ENCODE measurements at regions not wholly inside any gene's neighbourhood (a gene's known extent, or its start where the extent isn't known, plus 50 kb on each side); places are given as distances from the start of the nearest gene placed in this dataset.
A peak's percentile ranks its signal among the peaks of the same experiment; 100 is the strongest.

DNA sequence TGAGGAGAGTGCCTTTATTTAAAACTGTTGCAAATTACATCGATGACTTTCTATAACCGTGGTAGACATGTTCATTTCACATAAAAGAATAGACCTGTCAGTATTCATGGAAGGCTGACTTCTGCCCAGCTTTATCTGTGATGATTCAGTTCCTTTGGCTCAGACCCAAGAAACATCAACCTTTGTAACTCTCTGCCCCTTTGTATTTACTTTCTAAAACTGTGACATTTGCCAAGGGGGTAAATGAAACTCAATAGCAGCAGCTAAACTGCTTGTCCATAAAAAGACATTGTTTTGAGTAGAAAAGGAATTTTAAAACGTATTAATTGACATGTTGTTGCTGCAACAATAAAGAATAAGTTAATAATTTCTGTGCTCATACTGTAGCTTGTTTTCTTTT lies 137.8 kb upstream of the ANKH start:
- no peak for DNase-seq

DNA sequence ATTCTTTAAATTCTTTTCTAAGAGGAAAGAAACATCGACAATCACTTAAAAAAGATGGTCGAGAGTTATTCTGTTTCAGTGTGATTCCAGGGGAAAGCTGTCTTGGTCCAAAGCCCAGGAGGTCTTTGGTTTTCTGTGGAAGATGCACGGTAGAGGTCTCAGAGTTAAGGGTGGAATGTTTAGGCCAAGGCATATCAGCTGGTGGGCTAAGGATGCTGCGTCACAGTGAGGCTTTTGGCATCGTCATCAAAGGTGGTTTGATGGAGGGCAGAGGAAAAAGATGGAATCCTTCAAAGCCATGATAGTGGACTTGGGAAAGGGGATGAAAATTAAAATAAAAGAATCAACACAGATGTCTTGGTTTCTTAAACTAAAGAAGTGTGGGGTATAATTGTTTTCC lies 137.3 kb upstream of the ANKH start:
- no peak for DNase-seq

DNA sequence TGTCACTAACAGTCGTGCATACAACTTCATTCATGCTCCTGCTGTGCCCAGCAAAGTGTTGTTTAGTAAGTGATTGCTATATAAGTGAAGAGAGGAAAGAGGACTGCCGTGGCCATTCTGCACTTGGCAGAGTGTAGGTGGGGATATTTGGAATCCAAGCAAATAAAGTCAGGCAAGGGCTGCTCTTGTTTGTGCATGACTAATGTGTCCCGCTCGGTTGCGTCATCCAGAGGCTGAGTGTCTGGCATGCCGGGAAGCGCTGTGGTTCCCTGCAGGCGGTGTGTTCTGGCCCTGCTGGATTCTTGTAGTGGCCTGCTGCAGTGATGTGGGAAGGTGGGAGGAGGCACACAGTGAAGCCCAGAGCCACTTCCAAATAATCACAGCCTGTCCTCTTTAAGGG lies 136.9 kb upstream of the ANKH start:
- no peak for DNase-seq

DNA sequence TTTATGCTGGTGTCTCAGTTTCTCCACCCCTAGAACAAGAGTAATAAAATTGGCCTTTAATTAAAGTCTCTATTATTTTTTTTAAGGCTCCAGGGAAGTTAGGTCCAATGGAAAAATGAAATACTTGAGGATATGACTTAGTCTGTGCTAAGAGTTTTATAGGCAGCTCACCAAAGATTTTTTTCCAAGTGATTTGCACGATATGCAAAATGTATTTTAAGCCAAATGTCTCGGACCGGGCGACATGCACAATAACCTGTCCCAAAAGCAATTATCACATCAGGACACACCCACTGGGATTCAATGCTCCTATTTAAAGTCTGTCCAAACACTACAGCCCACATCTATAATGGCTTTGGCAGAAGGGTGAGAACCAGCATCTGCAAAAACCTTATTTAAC lies 136.1 kb upstream of the ANKH start:
- DNase-seq, result no peak

DNA sequence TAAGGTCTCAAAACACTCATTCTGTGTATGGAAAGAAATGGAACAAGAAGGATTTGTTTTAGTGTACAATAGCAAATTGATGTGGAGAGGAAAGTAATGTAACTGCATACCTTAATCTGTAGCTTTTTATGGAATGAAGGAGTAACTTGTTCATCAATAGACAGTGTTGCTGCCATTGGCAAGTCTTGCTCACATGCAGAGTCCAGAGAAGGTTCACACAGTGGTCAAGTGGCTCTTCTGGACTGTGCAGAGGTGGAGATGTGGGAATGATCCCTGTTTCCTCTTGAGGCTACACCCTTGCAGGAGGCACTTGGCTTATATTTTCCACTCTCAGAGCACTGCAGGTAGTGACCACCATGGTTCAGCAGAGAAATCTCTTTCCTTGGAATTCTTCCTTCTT lies 132.9 kb upstream of the ANKH start:
- DNase-seq, result no peak

DNA sequence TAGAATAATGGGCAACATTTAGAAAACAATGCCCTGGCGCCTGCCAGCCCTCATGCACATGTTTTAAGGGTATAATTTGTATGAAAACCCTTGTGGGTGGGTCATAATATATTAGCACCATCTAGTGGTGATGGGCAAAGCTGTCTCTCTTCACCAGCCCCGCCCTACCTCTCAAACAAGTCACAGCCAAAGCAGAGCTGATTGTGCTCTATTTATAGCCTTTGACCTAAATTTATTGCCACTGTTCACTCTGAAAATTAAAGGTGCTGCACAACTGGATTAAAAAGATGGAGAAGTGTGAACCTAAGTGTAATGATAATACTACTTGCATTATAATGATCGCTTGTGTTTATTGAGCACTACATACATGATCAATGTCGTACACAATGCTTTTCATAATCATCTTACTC lies 131.9 kb upstream of the ANKH start:
- peak; percentile 63 to 74 for DNase-seq

DNA sequence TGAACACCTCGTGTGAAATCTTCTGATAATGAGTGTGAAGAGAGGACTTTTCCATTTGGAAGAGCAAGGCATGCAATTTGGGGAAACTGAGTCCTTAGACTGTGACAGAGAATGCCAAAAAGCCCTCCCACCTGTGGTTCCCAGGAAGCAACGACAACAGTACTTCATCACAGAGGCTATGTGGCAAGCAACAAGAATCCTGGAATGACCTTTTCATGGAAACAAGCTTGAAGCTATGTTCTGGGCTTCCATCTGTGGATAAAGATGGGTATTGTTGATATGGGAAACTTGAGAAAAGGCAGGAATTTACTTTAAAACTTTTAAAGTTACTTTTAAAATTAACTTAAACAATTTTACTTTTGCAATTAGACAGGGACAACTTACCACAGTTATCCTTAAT lies 131.2 kb upstream of the ANKH start:
- no peak for DNase-seq

DNA sequence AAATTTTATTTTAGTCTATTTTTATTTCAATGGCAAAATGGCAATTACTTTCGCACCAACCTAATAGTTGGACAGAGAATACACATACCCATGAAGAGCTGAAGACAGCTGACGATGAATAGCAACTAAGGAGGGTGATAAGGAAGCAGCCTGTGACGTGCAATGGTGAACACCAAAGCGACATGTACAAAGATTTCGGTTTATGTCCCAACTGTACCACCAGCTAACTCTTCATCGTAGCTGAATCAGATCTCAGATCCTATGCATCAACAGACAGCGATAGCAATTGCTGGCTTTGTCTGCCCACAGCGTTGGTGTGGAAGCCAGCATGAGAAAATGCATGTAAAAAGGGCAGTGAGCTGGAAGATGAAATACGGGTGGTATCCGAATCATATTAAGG lies 130.6 kb upstream of the ANKH start:
- DNase-seq, result no peak

DNA sequence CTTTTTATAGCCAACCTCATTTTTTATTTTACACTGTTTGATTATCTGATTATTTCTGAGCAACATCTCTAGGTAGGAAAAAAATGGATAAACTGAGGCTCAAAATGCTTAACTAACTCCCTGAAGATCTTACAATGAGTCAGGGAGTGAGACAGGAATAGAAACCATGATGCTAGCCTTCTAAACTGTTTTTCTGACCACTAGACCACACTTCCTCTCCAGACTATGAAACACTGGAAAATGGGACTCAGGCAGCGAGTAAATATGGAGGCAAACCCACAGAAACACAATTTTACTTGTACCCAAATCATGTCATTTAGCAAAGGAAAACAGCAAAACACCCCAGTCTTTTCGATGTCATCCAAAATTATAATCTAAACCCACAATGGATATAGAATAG lies 129.9 kb upstream of the ANKH start:
- no peak for DNase-seq

DNA sequence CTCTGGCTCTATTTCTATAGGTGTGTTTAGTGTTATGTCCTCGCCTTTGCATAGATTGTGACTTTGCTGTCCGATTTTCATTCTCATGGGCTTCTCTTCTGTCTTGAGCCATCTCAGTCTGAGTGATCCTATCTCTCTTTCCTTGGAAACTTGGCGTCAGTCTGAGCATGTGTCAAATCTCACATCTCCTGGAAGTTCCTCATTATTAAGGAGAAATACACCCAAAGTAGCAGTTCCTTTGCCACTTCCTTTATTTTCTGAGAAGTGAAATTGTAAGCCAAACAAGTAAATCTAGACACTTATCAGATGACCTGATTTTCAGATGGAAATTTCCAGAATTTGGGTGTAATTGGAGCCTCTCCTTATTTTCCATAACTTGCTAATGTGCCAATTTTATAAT lies 126.9 kb upstream of the ANKH start:
- no peak for DNase-seq

DNA sequence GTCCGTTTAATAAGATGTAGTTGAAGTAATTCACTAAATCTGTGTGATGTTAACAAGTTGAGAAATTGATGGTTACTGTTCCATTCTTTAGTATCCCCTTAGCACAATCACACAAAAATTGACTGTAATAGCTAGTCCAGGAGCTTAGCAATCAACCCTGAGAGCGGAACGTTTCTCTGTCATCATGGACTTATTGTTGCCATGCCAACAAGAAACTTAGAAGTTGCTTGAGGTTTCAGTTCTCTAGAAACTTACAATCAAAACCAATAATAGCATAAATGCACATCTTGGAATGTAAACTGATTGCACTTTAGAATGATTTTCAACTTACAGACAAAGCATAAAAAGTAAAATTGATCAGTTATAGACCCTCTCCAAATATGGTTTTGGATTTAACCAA lies 125.4 kb upstream of the ANKH start:
- peak; percentile 19 to 52 for DNase-seq

DNA sequence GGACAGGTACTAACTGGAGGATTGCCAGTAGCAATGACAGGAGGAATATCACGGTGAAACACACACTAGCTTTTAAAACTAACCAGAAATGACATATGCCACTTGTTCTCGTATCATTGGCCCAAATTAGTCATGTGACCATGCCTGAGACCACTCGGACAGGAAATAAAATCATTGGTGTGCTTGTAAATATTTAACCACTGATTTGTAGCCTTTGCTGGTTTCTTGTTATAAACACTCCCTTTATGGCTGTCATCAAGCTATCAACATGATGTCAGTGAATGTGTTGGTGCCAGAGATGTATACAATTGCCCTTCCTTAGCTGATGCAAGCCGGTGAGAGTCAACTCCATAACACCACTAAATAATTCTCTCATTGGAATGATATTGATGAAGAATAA lies 123.7 kb upstream of the ANKH start:
- no peak for DNase-seq

DNA sequence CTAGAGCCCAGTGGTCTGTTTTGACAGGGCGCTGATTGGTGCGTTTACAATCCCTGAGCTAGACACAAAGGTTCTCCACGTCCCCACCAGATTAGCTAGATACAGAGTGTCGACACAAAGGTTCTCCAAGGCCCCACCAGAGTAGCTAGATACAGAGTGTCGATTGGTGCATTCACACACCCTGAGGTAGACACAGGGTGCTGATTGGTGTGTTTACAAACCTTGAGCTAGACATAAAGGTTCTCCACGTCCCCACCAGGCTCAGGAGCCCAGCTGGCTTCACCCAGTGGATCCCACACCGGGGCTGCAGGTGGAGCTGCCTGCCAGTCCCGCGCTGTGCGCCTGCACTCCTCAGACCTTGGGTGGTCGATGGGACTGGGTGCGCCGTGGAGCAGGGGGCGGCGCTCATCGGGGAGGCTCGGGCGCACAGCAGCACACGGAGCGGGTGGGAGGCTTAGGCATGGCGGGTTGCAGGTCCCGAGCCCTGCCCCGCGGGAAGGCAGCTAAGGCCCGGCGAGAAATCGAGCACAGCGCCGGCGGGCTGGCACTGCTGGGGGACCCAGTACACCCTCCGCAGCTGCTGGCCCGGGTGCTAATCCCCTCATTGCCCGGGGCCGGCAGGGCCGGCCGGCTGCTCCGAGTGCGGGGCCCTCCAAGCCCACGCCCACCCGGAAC lies 122.0 kb upstream of the ANKH start:
- DNase-seq, result peak in 1 of 2 donors; percentile 51

DNA sequence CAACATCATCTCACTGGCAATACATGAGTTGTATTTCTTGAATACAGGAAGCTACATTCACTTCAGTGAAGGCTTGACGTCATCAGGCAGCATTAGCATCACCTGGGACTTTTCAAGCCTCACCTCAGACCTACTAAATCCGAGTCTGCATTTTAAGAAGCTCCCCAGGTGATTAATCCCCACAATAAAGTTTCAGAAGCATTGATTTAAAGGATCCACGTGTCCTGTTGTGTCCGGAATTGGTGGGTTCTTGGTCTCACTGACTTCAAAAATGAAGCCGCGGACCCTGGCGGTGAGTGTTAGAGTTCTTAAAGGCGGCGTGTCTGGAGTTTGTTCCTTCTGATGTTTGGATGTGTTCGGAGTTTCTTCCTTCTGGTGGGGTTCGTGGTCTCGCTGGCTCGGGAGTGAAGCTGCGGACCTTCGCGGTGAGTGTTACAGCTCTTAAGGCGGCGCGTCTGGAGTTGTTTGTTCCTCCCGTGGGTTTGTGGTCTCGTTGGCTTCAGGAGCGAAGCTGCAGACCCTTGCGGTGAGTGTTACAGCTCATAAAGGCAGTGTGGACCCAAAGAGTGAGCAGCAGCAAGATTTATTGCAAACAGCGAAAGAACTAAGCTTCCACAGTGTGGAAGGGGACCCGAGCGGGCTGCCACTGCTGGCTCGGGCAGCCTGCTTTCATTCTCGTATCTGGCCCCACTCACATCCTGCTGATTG lies 121.3 kb upstream of the ANKH start:
- peak; percentile 81 to 82 for DNase-seq

DNA sequence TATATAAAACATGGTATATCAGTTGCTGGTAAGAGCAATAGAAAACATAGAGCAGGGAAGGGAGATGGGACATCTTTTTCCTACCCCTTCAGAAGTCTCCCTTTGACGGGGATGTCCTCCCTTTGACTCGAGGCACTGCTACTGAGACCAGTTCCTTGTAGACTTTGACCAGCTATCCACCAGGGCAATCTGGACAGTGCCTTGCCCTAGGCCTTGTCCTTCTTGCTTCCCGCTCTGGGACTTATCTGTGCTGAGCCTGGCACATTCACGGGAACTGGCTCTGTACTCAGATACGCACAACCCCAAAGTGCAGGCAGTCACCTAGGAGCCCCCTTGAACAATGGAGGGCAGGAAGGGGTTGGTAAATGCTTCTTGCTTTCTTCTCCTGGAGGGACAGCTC lies 116.6 kb upstream of the ANKH start:
- DNase-seq, result no peak

DNA sequence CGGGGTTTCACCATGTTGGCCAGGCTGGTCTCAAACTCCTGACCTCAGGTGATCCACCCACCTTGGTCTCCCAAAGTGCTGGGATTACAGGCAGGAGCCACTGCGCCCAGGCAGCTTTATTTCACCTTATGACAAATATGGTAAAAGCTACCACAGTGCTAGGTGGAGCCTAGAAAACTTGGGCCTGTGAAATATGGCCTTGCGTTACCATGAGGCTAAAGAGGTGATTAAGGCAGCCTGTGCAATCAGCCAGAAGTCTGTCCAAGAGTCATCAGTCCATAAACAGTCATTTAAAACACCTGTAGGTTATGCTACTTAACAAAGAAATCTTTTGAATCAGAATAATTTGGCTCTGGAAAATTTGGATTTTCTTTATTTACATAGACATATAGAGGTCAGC lies 114.8 kb upstream of the ANKH start:
- no peak for DNase-seq

DNA sequence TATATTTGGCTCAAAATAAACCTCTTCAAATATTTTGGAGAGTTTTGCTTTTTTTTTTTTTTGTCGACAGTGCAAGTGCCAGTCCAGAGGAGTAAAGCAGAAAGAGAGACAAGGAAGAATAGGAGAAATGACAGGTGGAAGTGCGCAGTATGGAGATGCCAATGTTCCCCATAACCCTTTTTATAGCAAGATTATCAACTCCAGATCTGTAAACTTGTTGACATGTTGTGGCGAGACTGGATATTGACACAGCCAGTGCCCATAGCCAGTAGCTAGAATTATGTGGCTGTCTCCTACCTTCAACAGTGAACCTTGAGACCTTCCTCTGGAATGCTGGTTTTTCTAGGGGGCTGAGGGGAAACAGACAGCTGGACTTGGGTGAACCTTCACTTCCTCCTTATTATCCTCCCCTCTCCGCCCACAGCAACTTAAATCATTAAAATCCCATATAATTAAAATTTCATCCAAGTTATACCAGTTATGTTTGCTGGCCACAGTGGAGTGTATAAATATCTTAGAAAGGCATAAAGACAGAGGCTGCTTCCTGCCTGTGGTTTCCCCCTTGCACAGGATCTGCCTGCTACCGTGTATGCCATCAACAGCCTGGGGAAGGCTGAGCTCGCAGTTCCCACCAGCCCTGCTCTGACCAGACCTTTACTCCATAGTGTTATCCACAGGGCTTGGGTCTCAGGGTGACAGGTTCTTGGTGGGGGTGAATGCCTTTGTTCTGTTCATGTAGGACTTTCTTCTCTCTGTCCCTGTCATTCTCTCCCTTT lies 112.3 kb upstream of the ANKH start:
- DNase-seq, result peak; percentile 13 to 29

DNA sequence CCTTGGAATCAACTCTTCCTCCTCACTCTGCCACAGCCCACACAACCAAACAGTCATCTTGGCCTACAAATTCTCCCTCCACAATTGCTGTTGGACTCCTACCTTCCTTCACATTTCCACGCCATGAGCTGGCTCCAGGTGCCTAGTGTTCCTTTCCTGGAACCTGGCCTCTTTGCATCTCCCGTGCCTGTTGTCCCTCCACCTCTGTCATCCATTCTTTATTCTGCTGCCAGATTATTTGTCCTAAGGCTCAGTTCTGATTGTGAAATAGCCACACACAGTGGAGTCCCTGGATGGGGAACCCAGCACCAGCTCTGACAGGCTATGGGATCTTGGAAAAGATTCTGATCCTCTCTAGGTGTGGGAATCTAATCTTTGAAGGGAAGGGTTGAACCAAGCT lies 109.1 kb upstream of the ANKH start:
- DNase-seq, result no peak

DNA sequence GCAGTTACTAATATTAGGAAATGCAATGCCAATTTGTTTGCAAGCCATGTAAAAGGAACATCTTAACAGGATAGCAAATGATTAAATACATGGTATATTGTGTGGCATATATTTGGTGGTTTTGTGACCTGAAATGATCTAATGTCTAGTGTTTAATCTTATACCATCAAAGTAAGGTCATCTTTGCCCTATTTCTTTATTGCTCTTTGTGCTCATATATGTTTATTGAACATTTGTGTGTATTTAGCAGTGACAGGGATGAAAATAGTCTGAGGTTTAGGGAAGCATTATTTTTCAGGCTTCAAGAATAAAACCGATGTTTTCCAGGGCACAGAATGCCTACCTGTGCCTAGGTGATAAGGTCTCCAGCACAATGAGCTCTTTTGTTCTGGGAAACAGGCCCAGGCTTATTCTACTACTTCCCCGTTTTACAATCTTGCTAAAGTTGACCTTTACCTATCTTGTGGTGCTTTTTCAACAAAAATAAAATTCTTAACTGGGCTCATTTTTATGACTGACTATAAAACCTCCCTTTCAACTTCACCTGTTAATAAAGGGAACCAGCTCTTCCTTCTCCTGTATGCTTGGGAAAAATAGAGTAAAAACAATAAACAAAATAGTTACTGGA lies 105.6 kb upstream of the ANKH start:
- DNase-seq, result no peak

DNA sequence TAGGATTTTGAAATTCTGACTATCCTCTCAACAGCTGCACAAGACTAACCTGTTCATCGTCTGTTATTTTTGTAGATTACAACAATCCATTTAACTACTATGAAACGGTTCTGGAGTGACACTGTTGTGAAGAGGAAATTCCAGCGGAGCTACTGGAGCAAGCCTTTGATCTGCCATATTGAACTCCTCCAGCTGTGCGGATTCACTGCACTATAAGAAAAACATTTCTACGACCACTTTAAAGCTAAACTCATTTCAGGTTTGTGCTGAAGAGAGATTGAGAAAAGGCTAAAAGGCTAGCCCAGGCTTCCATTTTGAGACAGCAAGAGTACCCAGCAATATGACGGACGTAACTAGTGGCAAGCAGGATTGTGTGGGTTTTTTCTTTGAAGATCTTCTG lies 104.9 kb upstream of the ANKH start:
- no peak for DNase-seq

DNA sequence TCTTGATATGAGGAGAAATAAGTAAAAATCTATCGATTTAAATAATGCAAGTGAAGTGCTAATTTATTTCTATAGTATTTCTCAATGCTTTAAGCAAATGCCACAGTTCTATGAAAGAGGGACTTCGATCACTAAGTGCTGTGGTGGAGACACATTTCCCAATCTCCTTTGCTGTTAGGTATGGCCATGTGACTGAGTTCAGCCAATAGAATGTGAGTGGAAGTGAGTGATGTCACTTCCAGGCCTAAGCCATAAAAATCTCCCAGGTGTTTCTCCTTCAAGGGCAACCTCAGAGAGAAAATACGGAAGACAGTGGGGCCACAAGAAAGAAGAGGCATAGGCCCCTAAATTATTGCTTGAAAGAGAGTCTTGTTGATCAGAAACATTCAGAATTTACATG lies 100.3 kb upstream of the ANKH start:
- DNase-seq, result no peak

DNA sequence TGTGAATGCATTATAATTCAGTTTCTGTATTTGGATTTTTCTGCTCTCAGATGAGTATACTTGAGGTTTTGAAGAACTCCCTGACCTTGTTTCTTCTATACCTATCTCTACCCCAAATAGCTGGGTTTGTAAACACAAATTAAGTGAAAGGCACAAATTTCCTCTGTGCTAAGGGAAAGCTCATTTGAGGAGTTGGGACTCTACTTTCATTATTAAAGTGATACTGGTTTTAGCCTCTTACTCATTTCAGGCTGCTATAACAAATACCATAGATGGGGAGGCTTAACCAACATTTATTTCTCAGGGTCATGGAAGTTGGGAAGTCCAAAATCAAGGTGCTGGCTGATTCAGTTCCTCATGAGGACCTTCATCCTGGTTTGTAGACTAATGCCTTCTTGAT lies 97.2 kb upstream of the ANKH start:
- no peak for DNase-seq

DNA sequence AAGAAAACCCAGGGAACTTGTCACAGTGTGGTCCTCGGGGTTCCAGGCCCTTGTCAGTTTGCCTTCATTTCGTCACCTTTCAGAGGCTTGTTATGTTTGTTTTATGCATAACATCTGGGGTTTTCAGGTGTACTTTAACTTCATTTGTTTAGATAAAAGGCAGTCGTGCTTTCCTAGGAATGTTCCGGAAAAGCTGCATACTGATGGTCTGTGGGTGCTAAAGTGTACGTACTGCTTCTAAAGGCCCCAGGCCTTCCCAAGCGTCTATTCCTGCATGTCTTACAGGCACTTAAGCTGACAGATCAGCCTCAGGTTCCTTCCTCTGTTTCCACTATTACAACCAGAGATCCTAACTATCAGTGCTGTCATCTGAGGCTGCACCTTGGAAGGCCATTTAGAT lies 95.6 kb upstream of the ANKH start:
- DNase-seq, result no peak

DNA sequence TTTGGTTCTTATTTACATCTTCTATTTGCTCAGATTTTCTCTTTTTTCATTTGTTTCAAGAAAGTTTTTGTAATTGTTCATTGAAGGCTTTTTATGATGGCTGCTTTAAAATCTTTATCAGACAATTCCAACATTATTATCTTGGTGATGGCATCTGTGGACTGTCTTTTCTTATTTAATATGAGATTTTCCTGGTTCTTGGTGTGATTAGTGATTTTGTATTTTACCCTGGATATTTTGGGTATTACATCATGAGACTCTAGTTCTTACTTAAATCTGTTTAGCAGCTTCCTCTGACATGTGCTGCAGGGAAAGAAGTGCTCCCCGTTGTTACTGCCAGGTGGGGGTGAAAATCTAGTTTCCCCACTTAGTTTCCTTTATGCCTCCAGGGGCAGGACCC lies 94.2 kb upstream of the ANKH start:
- no peak for DNase-seq

Measured in CD4-positive, alpha-beta T cell treated with Interleukin-1 beta for 1 hour (primary cell).